GM21526 (cell line): ENCODE measurements at regions not wholly inside any gene's neighbourhood (a gene's known extent, or its start where the extent isn't known, plus 50 kb on each side); places are given as distances from the start of the nearest gene placed in this dataset.
A peak's percentile ranks its signal among the peaks of the same experiment; 100 is the strongest.

Experiments
- ATAC-seq: cut with Tn5 transposase; IDR thresholded peaks from one replicate; pipeline ENCODE4 v1.9.1; 2021; ENCODE audit warnings: moderate library complexity; ENCODE audit not compliant: unreplicated experiment, low FRiP score

DNA sequence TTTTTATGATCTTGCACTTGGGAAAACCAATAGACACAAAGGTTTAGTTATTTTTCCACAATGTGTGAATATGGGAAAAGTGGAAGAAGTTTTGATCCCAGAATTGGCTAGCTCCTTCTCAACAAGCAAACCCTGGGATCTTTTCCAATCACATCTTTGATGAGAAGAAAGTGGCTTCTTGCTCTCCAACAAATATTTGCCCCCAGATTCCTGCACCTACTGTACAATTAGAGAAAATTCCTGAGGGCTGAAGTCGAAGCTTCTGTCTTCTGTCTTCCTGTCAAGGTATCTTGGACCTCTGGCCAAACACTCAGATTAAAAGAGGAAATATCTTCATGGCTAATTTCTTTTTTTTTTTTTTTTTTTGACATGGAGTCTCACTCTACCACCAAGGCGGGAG, 113.1 kb upstream of the SLC45A1 start:
- ATAC-seq: no peak

DNA sequence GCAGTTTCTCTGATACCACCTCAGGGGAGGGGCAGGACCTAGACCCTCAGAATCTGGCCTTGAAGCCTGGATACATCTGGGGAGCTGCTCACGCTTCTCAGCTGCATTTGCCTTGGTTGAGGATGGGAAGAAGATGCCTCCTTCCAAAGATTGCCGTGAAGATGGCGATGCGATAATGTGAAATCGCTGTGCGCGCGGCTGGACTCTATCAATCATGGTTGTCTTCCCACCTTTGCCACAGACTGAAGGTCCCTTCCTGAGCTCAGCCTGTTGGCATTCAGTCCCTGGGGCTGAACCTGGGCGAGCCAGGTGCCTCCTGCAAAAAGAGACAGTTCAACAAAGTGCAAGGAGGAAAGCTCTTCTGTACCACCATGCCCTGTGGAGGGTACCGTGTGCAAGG, 114.4 kb upstream of the SLC45A1 start:
- no peak for ATAC-seq

DNA sequence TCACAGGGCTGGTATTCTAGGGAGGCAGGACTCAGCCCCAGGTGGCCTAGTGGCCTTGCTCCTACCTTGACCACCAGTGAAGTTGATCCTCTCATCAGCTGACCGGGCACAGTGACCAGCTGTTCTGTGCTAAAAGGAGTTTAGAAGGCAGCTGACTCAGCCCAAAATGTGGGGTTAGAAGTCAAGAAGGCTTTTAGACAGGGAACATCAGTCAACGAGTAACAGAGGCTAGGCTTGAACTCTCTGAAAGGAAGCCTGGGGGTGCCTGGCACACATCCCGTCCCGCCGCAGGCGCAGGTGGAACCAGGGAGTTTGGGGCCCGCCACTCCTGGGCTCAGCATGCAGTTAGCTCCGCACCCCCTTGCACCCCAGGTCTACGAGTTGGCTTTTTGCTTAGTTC, 114.9 kb upstream of the SLC45A1 start:
- no peak for ATAC-seq

DNA sequence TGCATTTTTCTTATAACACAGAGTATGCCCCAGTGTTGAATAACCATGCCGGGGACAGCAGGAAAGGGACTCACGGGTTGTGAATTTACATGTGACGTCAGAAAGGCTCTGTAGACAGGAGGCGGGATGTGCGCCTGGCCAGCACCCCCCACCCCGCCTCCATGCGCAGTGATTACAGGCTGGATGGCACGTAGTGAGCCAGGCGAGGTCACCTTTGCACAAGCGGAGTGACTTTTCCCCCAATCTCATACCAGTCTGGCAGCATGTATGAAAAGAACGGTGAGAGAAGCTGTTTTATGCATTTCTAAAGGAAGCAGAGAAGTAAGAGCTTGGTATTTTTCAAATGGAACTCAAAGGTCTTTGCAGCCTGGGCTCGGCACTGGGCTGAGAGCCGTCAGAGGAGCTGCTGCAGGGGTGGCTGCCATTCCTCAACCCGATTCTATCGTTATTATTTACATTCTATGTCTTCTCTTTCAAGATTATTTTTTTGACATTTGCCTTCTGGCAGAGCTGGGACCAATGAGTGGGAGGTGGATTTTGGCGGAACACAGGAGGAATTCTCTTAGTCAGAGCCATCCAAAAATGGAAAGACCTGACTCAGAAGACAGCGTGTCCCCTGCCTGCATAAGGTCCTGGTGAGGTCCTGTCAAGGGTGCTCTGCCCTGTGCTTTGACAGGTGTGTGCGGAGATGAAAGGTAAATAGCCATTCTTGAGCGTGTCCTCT, 115.6 kb upstream of the SLC45A1 start:
- ATAC-seq: no peak

DNA sequence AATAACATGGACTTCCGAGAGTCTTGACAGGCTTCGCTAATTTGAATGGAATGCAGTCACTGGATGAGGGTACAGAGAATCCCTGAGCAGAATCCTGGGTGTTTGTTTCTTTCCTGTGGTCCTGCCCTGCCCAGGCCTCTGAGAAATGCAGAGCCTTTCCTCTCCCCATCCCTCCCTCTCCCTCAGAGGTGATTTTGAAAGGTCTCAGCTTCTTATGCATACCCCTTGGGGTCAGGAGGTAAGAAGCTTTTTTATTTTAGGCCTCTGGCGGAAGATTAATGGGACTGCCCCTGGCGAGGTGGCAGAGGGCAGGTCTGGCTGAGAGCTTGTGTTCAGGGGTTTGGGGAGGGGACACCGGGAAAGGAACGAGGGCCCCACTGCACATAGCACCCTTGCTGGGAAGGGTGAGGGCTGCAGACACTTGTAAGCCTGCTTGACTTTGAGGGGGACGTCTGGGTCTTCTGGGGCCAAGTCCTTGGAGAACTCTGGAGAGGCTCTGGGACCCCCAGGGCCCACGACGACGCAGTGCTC, 116.5 kb upstream of the SLC45A1 start:
- ATAC-seq: no peak

DNA sequence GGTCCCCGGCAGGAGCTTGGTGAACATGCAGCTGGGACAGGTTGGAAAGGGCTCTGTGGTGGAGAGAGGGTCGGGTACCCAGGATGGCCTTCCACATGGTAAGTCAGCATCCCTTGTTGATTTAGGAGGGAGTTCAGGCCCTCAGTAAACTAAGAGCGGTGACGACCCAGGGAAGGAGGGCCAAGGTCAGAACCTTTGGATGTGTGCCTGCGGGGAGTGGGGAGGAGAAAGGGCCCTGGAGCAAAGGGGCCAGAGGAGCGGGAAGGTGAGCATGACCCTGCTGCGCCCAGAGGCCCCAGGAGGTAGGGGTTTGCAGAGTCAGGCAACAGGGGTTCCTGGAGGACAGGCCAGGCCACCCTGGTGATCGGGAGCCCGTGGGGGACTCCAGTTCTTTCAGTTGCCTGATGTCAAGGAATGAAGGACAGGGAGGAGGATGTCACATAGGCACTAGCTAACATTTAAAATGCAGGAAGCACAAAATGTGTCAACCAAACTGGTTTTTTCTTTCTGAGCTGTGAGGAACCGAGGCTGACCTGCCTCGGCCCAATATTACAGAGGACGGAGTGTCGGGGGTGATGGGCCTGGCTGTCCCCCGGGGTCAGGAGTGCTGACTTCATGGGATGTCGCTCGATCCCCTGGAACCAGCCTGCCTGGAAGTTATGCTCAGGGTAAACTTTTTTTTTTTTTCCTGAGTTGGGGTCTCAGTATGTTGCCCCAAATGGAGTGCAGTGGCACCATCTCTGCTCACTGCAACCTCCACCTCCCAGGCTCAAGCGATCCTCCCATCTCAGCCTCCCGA, 117.4 kb upstream of the SLC45A1 start:
- no peak for ATAC-seq

DNA sequence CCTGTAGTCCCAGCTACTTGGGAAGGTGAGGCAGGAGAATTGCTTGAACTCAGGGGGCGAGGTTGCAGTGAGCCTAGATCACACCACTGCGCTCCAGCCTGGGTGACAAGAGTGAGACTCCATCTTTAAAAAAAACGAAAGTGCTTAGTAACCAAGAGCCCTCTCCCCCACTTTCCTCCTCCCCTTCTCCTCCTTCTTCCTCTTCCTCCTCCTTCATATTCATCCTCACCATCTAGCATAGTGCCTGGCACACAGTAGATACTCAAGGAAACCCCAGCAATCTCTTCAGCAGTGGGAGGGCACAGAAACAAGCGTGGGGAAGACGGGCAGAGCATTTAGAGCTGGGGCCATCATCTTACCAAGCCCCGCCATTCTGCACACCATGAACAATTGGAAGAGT, 119.4 kb upstream of the SLC45A1 start:
- ATAC-seq: no peak

DNA sequence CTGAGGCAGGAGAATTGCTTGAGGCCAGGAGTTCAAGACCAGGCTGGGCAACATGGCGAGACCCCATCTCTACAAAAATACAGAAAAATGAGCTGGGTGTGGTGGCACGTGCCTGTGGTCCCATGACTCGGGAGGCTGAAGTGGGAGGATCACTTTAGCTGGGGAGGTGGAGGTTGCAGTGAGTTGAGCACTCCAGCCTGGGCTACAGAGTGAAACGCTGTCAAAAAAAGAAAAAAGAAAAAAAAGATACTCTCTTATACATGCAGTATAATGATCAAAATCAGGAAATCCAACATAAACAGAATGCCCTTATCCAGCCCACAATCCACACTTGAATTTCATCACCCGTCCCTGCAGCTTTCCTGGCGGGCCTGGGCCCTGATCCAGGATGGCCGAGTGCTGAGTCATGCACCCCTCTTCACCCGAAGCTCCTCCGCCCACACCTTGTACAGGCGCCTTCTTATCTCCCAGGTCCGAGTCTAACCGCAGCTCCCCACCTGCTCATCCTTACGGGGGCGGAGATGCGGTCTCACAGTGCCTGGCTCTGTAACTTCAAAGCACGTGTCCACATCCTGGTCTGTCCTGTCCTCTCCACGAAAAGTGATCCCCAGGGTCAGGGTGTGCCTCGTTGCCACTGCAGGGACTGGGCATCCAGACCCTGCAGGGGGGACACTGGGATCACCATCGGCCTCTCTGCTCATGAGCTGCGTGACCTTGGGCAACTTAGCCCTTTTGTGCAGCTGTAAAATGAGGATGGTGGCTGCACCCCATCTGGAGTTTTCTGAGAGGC, 120.2 kb upstream of the SLC45A1 start:
- ATAC-seq: no peak

DNA sequence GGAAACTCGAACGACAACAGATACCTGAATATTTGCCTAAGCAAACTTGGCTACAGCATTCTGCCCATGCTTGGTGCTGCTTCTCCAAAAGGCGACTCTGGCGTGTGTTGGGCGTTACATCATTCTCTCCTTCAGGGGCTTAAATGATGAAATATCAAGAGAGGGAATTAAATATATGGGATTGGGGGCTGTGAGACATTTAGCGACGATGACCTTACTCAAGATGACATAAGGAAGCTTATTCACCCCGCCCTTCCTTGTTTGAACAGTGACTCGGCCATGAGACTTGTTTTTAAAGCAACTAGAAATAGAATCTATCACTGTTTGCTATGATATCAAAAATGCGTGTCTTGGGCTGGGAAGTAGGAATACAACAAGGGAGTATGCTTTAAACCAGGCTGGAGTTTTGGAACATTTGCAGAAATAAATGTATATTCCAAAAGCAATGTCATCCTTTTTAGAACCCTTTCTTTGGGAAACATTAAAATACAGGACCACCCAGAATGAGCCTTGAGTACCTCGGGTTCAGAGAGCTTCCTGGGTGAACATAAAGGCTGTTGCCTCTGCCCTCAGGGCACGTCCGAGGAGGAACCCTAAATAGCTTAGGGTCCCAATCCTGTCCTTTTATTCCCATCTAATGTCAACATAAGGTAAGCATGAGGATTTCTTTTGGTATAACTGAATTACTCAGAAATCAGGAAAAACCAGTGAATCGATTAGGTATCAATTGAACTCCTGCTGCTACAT, 123.3 kb upstream of the SLC45A1 start:
- no peak for ATAC-seq

DNA sequence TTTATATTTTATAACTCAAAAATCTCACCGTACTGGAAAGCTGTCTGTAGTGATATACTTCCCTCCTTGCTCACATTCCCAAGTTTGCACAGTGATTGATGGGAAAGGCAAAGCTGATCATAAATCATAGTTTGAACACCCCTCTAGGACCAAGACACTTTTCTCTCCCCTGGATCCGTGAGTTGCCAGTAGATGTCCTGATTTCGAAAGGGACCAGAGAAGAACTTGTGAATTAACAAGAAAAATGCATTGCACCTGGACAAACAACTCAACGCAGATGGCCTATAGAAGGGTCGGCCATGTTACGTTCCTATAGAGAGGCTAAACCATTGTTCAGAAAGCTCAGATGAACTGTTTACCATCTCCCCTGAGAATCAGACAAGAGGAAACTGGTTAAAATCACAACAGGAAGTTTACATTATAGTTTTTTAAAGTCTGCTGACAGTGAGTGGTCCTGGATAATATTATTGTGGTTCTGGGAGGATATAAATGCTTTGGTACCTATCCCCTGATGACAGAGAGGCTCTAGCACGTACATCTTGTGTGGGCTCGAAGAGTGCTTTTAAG, 124.0 kb upstream of the SLC45A1 start:
- ATAC-seq: no peak

DNA sequence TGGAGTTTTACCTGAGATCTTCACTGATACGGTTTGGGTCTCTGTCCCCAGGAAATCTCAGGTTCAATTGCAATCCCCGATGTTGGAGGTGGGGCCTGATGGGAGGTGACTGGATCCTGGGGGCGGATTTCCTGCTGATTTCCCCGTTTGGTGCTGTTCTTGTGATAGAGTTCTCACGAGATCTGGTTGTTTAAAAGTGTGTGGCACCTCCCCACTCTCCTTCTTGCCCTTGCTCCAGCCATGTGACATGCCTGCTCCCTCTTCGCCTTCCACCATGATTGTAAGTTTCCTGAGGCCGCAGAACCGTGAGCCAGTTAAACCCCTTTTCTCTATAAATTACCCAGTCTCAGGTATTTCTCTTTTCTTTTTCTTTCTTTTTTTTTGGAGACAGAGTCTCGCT, 126.4 kb upstream of the SLC45A1 start:
- no peak for ATAC-seq

DNA sequence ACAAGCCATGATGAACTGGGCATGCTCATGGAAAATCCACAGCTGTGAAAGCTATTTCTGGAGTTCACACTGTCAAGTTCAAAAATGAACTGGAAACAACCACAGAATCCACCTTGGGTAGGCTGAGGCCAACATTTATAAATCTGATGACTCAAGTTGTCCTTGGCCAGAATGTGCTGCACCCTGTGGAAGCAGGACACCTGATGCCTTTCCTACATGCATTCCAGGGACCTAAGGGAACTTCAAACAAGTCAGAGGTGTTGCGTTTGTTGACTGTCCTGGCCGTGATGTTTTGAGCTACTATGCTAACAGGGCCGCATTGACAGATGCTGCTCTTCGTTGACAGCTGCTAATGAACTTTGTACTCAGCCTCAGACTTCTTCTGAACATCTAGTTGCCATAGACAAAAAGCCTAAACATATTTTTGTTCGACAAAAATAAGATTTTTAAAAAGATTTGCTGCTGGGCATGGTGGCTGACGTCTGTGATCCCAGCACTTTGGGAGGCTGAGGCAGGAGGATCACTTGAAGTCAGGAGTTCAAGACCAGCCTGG, 127.9 kb upstream of the SLC45A1 start:
- ATAC-seq: no peak

DNA sequence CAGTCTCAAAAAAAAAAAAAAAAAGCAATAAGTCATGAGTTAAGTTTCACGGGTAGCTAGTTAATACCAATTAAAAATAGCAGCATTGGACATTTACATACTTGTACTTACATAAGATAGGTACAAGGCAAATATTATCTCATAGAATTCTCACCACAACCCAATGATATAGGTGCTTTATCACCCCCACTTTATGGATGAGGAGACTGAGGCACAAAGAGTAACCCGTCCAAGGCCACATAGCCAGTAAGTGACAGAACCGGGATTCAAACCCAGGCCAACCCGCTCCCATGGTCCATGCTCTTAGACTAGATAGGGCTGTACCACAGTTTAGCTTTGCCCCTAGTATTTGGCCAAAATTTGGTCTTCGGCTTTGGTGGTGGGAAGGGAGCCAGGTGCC, 132.5 kb upstream of the SLC45A1 start:
- no peak for ATAC-seq

DNA sequence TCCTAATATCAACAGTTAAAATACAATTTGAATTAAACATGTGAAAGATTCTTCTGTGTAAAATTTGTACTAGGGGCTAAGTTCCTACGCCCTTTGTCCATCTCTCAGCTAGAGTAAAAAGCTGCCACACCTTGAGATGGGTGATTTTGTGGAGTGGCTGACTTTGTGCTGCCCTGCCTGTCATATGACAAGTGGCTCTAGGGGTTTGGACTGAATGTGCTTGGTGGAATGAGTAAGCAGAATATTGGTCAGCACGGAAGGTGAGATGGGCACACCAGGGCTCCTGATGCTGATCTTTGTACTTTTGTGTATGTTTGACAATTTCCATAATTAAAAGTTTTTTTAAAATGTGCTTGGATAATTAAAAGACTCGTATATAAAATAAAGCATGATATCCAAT, 133.6 kb upstream of the SLC45A1 start:
- no peak for ATAC-seq

DNA sequence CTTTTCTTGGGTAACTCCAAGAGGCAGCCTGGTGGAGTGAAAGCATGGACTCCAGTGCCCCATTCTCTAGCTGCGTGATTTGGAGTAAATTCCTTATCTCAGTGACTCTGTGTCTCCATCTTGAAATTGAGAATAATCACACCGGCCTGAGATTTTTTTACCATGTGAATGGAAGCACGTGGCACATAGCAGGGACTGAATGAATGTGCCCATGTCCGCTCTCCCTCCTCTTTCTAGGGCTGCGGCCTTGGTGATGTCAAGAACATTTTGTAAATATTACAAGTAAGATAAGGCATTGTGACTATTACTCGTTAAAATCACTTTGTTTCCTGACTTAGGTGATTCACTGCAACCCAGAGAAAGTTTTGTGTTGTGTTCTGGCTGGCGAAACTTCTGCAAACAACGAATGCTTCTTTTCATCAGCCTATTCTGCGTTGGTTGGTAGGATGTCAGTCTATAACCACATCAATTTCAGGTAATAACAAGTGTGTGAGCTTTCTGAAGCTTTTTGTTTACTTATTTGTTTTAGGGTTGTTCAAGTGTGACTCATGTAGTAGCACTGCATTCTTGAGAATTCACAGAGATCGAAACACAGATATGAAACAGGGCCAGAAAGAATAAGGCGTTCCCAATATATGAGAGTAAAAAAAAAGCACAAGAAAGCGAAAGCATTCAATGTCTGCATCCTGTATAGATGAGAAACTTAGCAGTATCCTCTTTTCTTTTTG, 135.7 kb upstream of the SLC45A1 start:
- ATAC-seq: peak; percentile 71

DNA sequence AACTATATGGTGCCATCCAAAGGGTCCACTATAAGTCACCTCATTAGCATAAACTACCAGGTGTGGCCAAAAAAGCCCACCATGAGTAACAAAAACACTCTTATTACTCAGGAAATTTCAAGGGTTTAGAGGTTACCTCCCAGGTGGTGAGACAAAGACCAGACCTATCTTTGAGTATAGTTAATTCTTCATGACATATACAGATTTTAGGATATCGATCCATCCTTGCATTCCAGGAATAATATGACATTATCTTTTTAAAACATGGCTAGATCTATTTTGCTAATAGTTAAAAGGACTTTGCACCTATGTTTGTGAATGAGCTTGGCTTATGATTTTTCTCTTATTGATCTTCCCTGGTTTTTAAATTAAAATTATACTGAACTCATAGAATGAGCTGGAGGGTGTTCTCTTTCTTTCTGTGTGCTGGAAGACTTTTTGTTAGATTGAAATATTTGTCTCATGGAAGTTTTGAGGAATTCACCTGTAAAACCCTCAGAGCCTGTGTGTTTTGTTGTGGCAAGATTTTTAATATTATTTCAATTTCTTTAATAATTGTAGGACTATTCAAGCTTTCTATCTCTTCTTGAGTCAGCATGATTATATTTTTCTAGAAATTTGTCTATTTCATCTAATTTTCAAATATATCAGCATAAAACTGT, 138.7 kb upstream of the SLC45A1 start:
- no peak for ATAC-seq

DNA sequence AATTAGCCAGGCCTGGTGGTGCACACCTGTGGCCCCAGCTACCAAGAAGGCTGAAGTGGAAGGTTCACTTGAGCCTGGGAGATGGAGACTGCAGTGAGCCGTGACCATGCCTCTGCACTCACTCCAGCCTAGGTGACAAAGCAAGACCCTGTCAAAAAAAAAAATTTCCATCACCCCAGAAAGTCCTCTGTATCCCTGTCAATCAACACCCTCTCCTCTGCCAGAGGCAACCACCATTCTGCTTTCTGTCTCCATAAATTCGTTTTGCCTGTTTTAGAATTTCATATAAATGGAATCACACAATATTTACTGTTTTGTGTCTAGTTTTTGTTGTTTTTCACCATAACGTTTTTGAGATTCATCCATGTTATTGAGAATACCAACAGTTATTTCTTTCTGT, 141.6 kb upstream of the SLC45A1 start:
- ATAC-seq: no peak

DNA sequence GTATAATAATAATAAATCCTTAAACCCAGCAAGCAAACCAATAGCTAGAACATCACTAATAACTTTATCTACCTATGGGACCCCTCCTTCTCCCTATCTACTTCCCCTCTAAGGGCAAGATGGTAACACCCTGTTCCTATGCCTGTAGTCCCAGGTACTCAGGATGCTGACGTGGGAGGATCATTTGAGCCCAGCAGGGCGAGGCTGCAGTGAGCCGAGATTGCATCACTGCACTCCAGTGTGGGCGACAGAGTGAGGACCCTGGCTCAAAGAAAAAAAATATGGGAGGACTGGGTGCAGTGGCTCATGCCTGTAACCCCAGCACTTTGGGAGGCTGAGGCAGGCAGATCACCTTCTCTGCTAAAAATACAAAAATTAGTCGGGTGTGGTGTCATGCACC, 143.1 kb upstream of the SLC45A1 start:
- ATAC-seq: no peak
